C1 segment of cervical spinal cord (tissue), 14 donors: ENCODE measurements at regions not wholly inside any gene's neighbourhood (a gene's known extent, or its start where the extent isn't known, plus 50 kb on each side); places are given as distances from the start of the nearest gene placed in this dataset.

Experiments
- DNase-seq, 14 donors: peaks; one replicate each; lab custom pipeline; 2025; lab: John Stamatoyannopoulos, UW

- DNase-seq = no peak
These were observed 73.0 kb upstream of the HMGN3 start for GRCh38 chr6:79307321-79308036.

GRCh38 chr6:79305020-79305419 is 70.5 kb upstream of the HMGN3 start:
- no peak for DNase-seq

- DNase-seq = no peak
These were observed 67.9 kb upstream of the HMGN3 start for GRCh38 chr6:79302341-79302740.

GRCh38 chr6:79301290-79301689 is 66.8 kb upstream of the HMGN3 start:
- no peak for DNase-seq

DNA sequence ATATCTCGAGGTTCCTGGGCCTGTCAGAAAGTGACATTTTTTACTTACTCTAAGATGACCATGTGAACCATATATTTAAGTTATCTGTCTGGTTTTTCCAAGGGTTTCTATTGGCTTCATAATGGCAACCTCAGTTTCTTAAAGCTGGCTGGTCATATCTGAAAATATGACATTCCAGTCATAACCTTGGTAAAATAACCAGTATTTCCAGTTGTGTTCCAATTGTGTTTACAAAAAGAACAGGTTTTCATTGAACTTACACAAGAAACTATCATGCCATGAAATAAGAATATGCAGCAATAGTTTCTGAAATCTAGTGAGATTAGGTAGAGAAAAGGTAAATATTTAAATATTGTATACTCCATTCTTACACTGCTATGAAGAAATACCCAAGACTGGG is 61.7 kb upstream of the HMGN3 start:
- DNase-seq = no peak
